ENCODE measurements at regions not wholly inside any gene's neighbourhood (a gene's known extent, or its start where the extent isn't known, plus 50 kb on each side); places are given as distances from the start of the nearest gene placed in this dataset.
"Not testable (repeated sequence)": the region's sequence is repeated elsewhere in the genome, so short reads cannot be mapped to it uniquely, and the experiment has no call there.

- no peak for DNase-seq (ENCODE audit: low read depth in 2 of 2, low spot score in 1 of 2)
Measured at GRCh38 chr20:53819973-53820451, 226.4 kb upstream of the ZNF217 start.

- no peak for DNase-seq (ENCODE audit: low read depth in 2 of 2, low spot score in 1 of 2)
Measured at GRCh38 chr20:53818457-53819177, 225.0 kb upstream of the ZNF217 start.

GRCh38 chr20:53817513-53817912 is 223.9 kb upstream of the ZNF217 start:
- not testable (repeated sequence) for DNase-seq (ENCODE audit: low read depth in 2 of 2, low spot score in 1 of 2)

GRCh38 chr20:53816872-53817398 is 223.3 kb upstream of the ZNF217 start:
- no peak for DNase-seq (ENCODE audit: low read depth in 2 of 2, low spot score in 1 of 2)

GRCh38 chr20:53815509-53815908 is 221.9 kb upstream of the ZNF217 start:
- no peak for DNase-seq (ENCODE audit: low read depth in 2 of 2, low spot score in 1 of 2)

- no peak for DNase-seq (ENCODE audit: low read depth in 2 of 2, low spot score in 1 of 2)
Measured at GRCh38 chr20:53814060-53814459, 220.4 kb upstream of the ZNF217 start.

- no peak for DNase-seq (ENCODE audit: low read depth in 2 of 2, low spot score in 1 of 2)
Measured at GRCh38 chr20:53813636-53814035, 220.0 kb upstream of the ZNF217 start.

- DNase-seq (ENCODE audit: low read depth in 2 of 2, low spot score in 1 of 2), result no peak
Measured at GRCh38 chr20:53811577-53811976, 217.9 kb upstream of the ZNF217 start.

GRCh38 chr20:53810661-53811355 is 217.2 kb upstream of the ZNF217 start:
- no peak for DNase-seq (ENCODE audit: low read depth in 2 of 2, low spot score in 1 of 2)

- DNase-seq (ENCODE audit: low read depth in 2 of 2, low spot score in 1 of 2), result no peak
Measured at GRCh38 chr20:53809728-53810365, 216.2 kb upstream of the ZNF217 start.

- no peak for DNase-seq (ENCODE audit: low read depth in 2 of 2, low spot score in 1 of 2)
Measured at GRCh38 chr20:53809217-53809616, 215.6 kb upstream of the ZNF217 start.

GRCh38 chr20:53808733-53809132 is 215.1 kb upstream of the ZNF217 start:
- no peak for DNase-seq (ENCODE audit: low read depth in 2 of 2, low spot score in 1 of 2)

- DNase-seq (ENCODE audit: low read depth in 2 of 2, low spot score in 1 of 2), result not testable (repeated sequence)
Measured at GRCh38 chr20:53808302-53808701, 214.7 kb upstream of the ZNF217 start.

GRCh38 chr20:53806683-53807401 is 213.2 kb upstream of the ZNF217 start:
- DNase-seq (ENCODE audit: low read depth in 2 of 2, low spot score in 1 of 2), result no peak

GRCh38 chr20:53805895-53806384 is 212.3 kb upstream of the ZNF217 start:
- no peak for DNase-seq (ENCODE audit: low read depth in 2 of 2, low spot score in 1 of 2)

GRCh38 chr20:53804920-53805894 is 211.6 kb upstream of the ZNF217 start:
- DNase-seq (ENCODE audit: low read depth in 2 of 2, low spot score in 1 of 2), result no peak

GRCh38 chr20:53804308-53804707 is 210.7 kb upstream of the ZNF217 start:
- not testable (repeated sequence) for DNase-seq (ENCODE audit: low read depth in 2 of 2, low spot score in 1 of 2)

- DNase-seq (ENCODE audit: low read depth in 2 of 2, low spot score in 1 of 2), result no peak
Measured at GRCh38 chr20:53803492-53804155, 210.0 kb upstream of the ZNF217 start.

Measured in stimulated activated CD8-positive, alpha-beta memory T cell treated with anti-CD3 and anti-CD28 coated beads, Interleukin-4, amount 100 ng/mL, for 4 hours (primary cell).